Prostate gland (tissue), 2 donors: ENCODE measurements at regions not wholly inside any gene's neighbourhood (a gene's known extent, or its start where the extent isn't known, plus 50 kb on each side); places are given as distances from the start of the nearest gene placed in this dataset.

ENCODE experiments used
- DNase-seq: peaks from one replicate; pipeline ENCODE4 v3.0.0-alpha.2; 2019; ENCODE audit warnings: low spot score
- H3K27ac ChIP-seq, 2 donors: fragments of 200-600 bp; sonication (generic); 2 replicates each; pipeline ENCODE4 v1.5.1; 2017 to 2019
- H3K27me3 ChIP-seq: fragments of 200-600 bp; sonication (generic); replicated peaks from 2 replicates; pipeline ENCODE4 v1.5.1; 2019; ENCODE audit not compliant: insufficient read depth
- H3K36me3 ChIP-seq, 2 donors: fragments of 200-600 bp; sonication (generic); 1 replicate in 1 of 2; 2 replicates in 1 of 2; pipeline versions ENCODE4 v1.5.1 to v1.8.1; 2017 to 2019
- H3K4me1 ChIP-seq: fragments of 200-600 bp; sonication (generic); replicated peaks from 2 replicates; pipeline ENCODE4 v1.5.1; 2019
- H3K4me3 ChIP-seq, 2 donors: fragments of 200-600 bp; sonication (generic); 2 replicates each; pipeline ENCODE4 v1.5.1; 2017 to 2019
- H3K9me3 ChIP-seq: fragments of 200-600 bp; sonication (generic); 2 replicates; pipeline ENCODE4 v1.5.1; 2017
- POLR2A ChIP-seq: fragments of 450-650 bp; IDR thresholded peaks from one replicate; pipeline ENCODE4 v1.6.1; 2016; ENCODE audit warnings: antibody characterized with exemption, mild to moderate bottlenecking
- POLR2AphosphoS5 ChIP-seq: sonication (generic); formaldehyde crosslinking; IDR thresholded peaks from one replicate; pipeline ENCODE4 v1.6.1; 2017; ENCODE audit warnings: antibody characterized with exemption
- WGBS: methylation state at CpG from one replicate; pipeline ENCODE4 v1.1.5; 2018; 5-methylcytosine and 5-hydroxymethylcytosine counted together
- intact Hi-C: fragments of 100-400 bp; cut with DNase I; formaldehyde crosslinking; loops from one replicate; pipeline ENCODE4 v1.14.2; 2022
- TF ChIP-seq, protein P1 (sequence below), 4 experiments: fragments of 200-600 bp in 2 of 4; fragments of 450-650 bp in 2 of 4; sonication (generic) in 2 of 4; IDR thresholded peaks; 1 replicate in 3 of 4; 2 replicates in 1 of 4; pipeline ENCODE4 v1.5.1; 2016 to 2019; ENCODE audit warnings: antibody characterized with exemption in 4 of 4, mild to moderate bottlenecking in 2 of 4, moderate library complexity in 2 of 4

DNA sequence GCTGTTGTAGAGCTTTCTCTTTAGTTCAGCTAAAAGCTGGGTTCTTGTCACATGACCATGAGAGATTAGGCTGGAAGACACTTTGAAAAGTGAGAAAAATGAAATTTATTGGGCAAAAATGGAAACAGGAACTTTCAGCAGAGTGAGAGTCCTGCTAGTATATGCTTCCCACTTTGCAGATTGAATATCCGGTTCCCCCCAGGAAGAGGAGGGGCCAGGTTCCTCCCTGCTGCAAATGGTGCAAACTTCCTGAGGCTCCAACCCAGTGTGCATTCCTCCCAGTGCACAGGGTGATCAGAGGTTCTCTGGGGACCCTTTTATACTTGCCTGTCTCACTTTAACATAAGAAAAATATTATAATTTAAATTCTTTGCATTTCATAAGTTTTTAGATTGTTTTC lies 119.9 kb upstream of the SPIN4 start:
- intact Hi-C loops = no loop called here

DNA sequence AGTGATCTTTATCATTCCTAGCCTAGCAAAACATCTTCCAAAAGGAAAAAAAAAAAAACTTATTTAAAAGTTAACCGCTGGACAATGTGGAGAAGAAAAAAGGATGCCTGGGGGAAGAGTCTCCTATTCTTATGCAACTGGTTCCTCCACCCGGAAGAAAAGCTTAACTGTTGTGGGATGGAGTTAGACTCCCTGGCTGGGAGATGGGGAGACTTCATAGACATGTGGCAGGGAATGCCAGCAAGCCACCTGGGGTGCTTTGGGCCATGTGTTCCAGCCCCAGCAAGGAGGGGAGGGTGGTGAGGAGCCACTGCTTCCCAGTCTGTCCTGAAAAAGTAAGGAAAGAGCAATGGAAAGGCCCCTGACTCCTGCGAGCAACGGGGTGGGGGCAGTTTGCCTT lies 119.4 kb upstream of the SPIN4 start:
- H3K9me3 ChIP-seq = no peaks in the 10 kb centered on the region
- H3K4me3 ChIP-seq = no peak overlapping the region
- H3K36me3 ChIP-seq = no peaks in the 10 kb centered on the region
- intact Hi-C loops = no loop called here
- no peak overlapping the region for H3K27ac ChIP-seq
- DNase-seq = no peak
- TF ChIP-seq POLR2A = no peak
- TF ChIP-seq, protein P1, sequence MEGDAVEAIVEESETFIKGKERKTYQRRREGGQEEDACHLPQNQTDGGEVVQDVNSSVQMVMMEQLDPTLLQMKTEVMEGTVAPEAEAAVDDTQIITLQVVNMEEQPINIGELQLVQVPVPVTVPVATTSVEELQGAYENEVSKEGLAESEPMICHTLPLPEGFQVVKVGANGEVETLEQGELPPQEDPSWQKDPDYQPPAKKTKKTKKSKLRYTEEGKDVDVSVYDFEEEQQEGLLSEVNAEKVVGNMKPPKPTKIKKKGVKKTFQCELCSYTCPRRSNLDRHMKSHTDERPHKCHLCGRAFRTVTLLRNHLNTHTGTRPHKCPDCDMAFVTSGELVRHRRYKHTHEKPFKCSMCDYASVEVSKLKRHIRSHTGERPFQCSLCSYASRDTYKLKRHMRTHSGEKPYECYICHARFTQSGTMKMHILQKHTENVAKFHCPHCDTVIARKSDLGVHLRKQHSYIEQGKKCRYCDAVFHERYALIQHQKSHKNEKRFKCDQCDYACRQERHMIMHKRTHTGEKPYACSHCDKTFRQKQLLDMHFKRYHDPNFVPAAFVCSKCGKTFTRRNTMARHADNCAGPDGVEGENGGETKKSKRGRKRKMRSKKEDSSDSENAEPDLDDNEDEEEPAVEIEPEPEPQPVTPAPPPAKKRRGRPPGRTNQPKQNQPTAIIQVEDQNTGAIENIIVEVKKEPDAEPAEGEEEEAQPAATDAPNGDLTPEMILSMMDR (IDR thresholded peaks at IDR 0.05) = no peak
- TF ChIP-seq POLR2AphosphoS5 = no peak
- WGBS = 93% methylated on average over 4 of the region's 4 CpGs
- H3K4me1 ChIP-seq = no peaks in the 10 kb centered on the region
- no peaks in the 10 kb centered on the region for H3K27me3 ChIP-seq

More for the DNA sequence above, 119.9 kb upstream of the SPIN4 start:
- Histone ChIP-seq H3K9me3 (no peaks in the 10 kb centered on the region), H3K4me1 (no peaks in the 10 kb centered on the region), H3K27me3 (no peaks in the 10 kb centered on the region), H3K27ac (no peak overlapping the region), H3K4me3 (no peak overlapping the region), H3K36me3 (no peaks in the 10 kb centered on the region)
- TF ChIP-seq POLR2A (no peak), POLR2AphosphoS5 (no peak)
- TF ChIP-seq, protein P1 (IDR thresholded peaks at IDR 0.05) = no peak
- 100% methylated on average over 1 of the region's 1 CpG for WGBS
- DNase-seq = no peak

DNA sequence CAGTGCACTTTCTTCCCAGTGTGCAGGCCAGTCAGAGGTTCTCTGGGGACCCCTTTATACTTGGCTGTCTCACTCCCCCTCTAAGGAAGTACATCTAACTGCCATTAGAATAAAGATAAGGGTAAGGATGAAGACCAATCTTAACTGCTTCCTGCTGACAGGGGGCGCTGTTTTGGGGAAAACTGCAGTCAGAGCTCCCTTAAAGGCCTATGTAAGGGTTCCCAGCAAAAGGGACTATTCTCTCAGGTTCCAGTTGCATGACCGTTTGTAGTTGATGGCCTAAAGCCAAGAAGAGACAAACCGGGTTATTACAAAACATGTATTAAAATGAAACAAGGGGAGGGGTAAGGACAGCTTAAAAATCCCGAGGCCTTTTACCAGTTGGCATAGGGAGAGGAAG lies 115.6 kb upstream of the SPIN4 start:
- no peak overlapping the region for H3K4me3 ChIP-seq
- H3K27ac ChIP-seq = no peak overlapping the region
- no peaks in the 10 kb centered on the region for H3K4me1 ChIP-seq
- WGBS = 74% methylated on average over 4 of the region's 4 CpGs
- H3K9me3 ChIP-seq = no peaks in the 10 kb centered on the region
- H3K27me3 ChIP-seq = no peaks in the 10 kb centered on the region
- DNase-seq = no peak
- intact Hi-C loops = no loop called here
- no peaks in the 10 kb centered on the region for H3K36me3 ChIP-seq
- TF ChIP-seq POLR2AphosphoS5 (no peak), POLR2A (no peak)
- TF ChIP-seq, protein P1 (IDR thresholded peaks at IDR 0.05) = no peak

DNA sequence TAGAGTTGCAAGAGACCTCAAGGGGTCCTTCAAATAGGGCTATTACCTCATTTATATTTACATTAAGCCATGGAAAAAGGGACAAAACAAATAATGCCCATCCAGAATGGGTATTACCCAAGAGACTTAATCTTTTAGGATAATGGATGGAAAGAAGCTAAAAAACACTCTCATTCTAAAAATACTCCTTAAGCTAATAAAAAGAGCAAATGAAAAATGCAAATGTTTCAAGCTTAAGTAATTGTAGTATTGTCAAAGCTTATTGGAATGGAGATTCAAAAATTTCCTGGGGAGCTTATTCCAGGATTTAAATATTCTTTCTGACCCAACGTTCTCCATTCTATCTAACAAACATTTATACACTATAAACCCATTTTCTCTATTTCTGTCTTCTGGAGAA lies 107.8 kb upstream of the SPIN4 start:
- no peak overlapping the region for H3K4me3 ChIP-seq
- intact Hi-C loops = no loop called here
- no peaks in the 10 kb centered on the region for H3K9me3 ChIP-seq
- TF ChIP-seq POLR2AphosphoS5 (no peak), POLR2A (no peak)
- TF ChIP-seq, protein P1 (IDR thresholded peaks at IDR 0.05) = no peak
- no peaks in the 10 kb centered on the region for H3K27me3 ChIP-seq
- no peak overlapping the region for H3K27ac ChIP-seq
- no peaks in the 10 kb centered on the region for H3K4me1 ChIP-seq
- 60% methylated on average over 1 of the region's 1 CpG for WGBS
- DNase-seq = no peak
- no peaks in the 10 kb centered on the region for H3K36me3 ChIP-seq

DNA sequence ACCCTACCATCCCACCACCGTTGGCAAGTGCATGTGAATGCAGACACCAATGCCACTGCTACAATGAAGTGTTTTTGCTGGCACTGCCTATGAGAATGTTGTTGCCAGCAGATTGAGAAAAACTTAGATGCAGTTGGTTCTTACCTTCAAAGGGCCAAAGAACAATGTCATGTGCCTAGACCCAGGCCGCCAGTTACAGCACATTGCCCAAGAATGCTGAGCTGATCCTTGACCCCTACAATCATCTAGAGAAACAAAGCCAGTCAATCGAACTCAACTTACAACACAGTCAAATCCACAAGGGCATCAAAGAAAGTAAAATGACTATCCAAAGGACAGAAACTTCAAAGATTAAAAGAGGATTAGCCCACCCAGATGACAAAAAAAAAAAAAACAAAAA lies 102.4 kb upstream of the SPIN4 start:
- 92% methylated on average over 3 of the region's 3 CpGs for WGBS
- Histone ChIP-seq H3K36me3 (no peaks in the 10 kb centered on the region), H3K27ac (no peak overlapping the region), H3K4me3 (no peak overlapping the region), H3K27me3 (no peaks in the 10 kb centered on the region), H3K4me1 (no peaks in the 10 kb centered on the region), H3K9me3 (no peaks in the 10 kb centered on the region)
- DNase-seq = no peak
- intact Hi-C loops = no loop called here
- TF ChIP-seq, protein P1 (IDR thresholded peaks at IDR 0.05) = no peak
- TF ChIP-seq POLR2A (no peak), POLR2AphosphoS5 (no peak)
